OCI-LY7 (cell line): ENCODE measurements at regions not wholly inside any gene's neighbourhood (a gene's known extent, or its start where the extent isn't known, plus 50 kb on each side); places are given as distances from the start of the nearest gene placed in this dataset.

Source experiments
- CTCF ChIP-seq: fragments of 200-600 bp; sonication (generic); conservative IDR thresholded peaks from 2 replicates; pipeline ENCODE4 v1.5.1; 2014; ENCODE audit warnings: mild to moderate bottlenecking, antibody characterized with exemption, low read length, moderate library complexity, mixed read lengths
- EZH2phosphoT487 ChIP-seq: fragments of 200-600 bp; sonication (generic); IDR thresholded peaks from 2 replicates; pipeline ENCODE4 v1.6.1; 2018; ENCODE audit warnings: low read depth, borderline replicate concordance, mild to moderate bottlenecking, mixed run types, antibody characterized with exemption, low read length, moderate library complexity, mixed read lengths

GRCh38 chr10:21379143-21379542, 146.3 kb downstream of the SKIDA1 start:
- no peak for TF ChIP-seq CTCF
- no peak for TF ChIP-seq EZH2phosphoT487
